CD4-positive, alpha-beta T cell (primary cell): ENCODE measurements at regions not wholly inside any gene's neighbourhood (a gene's known extent, or its start where the extent isn't known, plus 50 kb on each side); places are given as distances from the start of the nearest gene placed in this dataset.
"Not testable (repeated sequence)": the region's sequence is repeated elsewhere in the genome, so short reads cannot be mapped to it uniquely, and the experiment has no call there.

Experiments used
- ATAC-seq: fragments of 200-7000 bp; cut with Tn5 transposase; one replicate; pipeline ENCODE4 v1.10.0; 2022; ENCODE audit warnings: mild to moderate bottlenecking; ENCODE audit not compliant: poor library complexity
- CTCF ChIA-PET: fragments of 350-600 bp; sonication (Branson Sonifier 250); formaldehyde crosslinking; loops from one replicate; lab custom pipeline; 2021; ENCODE audit warnings: antibody characterized with exemption, inconsistent platforms; lab: Charles Lee
- POLR2A ChIA-PET: fragments of 350-600 bp; sonication (Branson Sonifier 250); formaldehyde crosslinking; loops from one replicate; lab custom pipeline; 2021; ENCODE audit warnings: antibody characterized with exemption, inconsistent platforms; lab: Charles Lee
- DNase-seq, 14 experiments: peaks; one replicate each; pipeline ENCODE4 v3.0.0-alpha.2; 2013 to 2020; ENCODE audit warnings: mixed read lengths in 2 of 14
- H3K27ac ChIP-seq, 2 donors: one replicate each; pipeline versions ENCODE4 v1.5.1 to v1.7.0; 2013; ENCODE audit warnings: low read length in 2 of 2, low read depth in 1 of 2, mild to moderate bottlenecking in 1 of 2
- H3K27me3 ChIP-seq, 2 experiments: 1 replicate in 1 of 2; 2 replicates in 1 of 2; pipeline versions ENCODE4 v1.6.1 to v1.7.0; 2013; ENCODE audit warnings: low read length in 2 of 2, control low read depth in 1 of 2, mild to moderate bottlenecking in 1 of 2, moderate library complexity in 1 of 2; ENCODE audit not compliant: insufficient read depth in 2 of 2, control insufficient read depth in 1 of 2
- H3K36me3 ChIP-seq: one replicate; pipeline ENCODE4 v1.6.1; 2013; ENCODE audit warnings: low read length, control low read depth; ENCODE audit not compliant: insufficient read depth
- H3K4me1 ChIP-seq: one replicate; pipeline ENCODE4 v1.6.1; 2013; ENCODE audit warnings: low read length, control low read depth; ENCODE audit not compliant: insufficient read depth
- H3K4me3 ChIP-seq: one replicate; pipeline ENCODE4 v1.5.1; 2013; ENCODE audit warnings: mild to moderate bottlenecking, low read length, moderate library complexity
- H3K9me3 ChIP-seq, 2 experiments: 1 replicate in 1 of 2; 2 replicates in 1 of 2; pipeline versions ENCODE4 v1.6.1 to v1.7.0; 2013; ENCODE audit warnings: low read length in 2 of 2, mild to moderate bottlenecking in 2 of 2, control low read depth in 1 of 2, moderate library complexity in 1 of 2; ENCODE audit not compliant: control insufficient read depth in 1 of 2, insufficient read depth in 1 of 2
- H3K27ac Mint-ChIP-seq: one replicate; pipeline ENCODE4 v1.8.0; 2020; ENCODE audit warnings: mixed read lengths
- H3K27me3 Mint-ChIP-seq: one replicate; pipeline ENCODE4 v1.8.0; 2021; ENCODE audit warnings: mixed read lengths
- H3K36me3 Mint-ChIP-seq: one replicate; pipeline ENCODE4 v1.8.0; 2021; ENCODE audit warnings: low read depth, mixed read lengths
- H3K4me1 Mint-ChIP-seq: one replicate; pipeline ENCODE4 v1.8.0; 2021; ENCODE audit warnings: low read depth, mixed read lengths
- H3K4me3 Mint-ChIP-seq: one replicate; pipeline ENCODE4 v1.8.0; 2020; ENCODE audit warnings: mild to moderate bottlenecking, mixed read lengths
- H3K9me3 Mint-ChIP-seq: one replicate; pipeline ENCODE4 v1.8.0; 2020; ENCODE audit warnings: mixed read lengths
- intact Hi-C, 2 experiments: fragments of 100-400 bp; cut with DNase I in 1 of 2; cut with micrococcal nuclease in 1 of 2; formaldehyde crosslinking; loops; one replicate each; pipeline versions ENCODE4 v1.15.1 to v1.9.0; 2023 to 2025; cut with DNase I, micrococcal nuclease
- TF ChIP-seq, protein P1 (sequence below): fragments of 200-600 bp; IDR thresholded peaks from one replicate; pipeline ENCODE4 v1.8.0; 2022; ENCODE audit warnings: antibody characterized with exemption, mild to moderate bottlenecking

GRCh38 chr7:121681700-121682099, 191.3 kb upstream of the PTPRZ1 start:
- TF ChIP-seq, protein P1, sequence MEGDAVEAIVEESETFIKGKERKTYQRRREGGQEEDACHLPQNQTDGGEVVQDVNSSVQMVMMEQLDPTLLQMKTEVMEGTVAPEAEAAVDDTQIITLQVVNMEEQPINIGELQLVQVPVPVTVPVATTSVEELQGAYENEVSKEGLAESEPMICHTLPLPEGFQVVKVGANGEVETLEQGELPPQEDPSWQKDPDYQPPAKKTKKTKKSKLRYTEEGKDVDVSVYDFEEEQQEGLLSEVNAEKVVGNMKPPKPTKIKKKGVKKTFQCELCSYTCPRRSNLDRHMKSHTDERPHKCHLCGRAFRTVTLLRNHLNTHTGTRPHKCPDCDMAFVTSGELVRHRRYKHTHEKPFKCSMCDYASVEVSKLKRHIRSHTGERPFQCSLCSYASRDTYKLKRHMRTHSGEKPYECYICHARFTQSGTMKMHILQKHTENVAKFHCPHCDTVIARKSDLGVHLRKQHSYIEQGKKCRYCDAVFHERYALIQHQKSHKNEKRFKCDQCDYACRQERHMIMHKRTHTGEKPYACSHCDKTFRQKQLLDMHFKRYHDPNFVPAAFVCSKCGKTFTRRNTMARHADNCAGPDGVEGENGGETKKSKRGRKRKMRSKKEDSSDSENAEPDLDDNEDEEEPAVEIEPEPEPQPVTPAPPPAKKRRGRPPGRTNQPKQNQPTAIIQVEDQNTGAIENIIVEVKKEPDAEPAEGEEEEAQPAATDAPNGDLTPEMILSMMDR = no peak
- CTCF ChIA-PET = no interaction called here
- H3K9me3 Mint-ChIP-seq = no peaks in the 10 kb centered on the region

GRCh38 chr7:121676168-121676567, 196.8 kb upstream of the PTPRZ1 start:
- H3K36me3 ChIP-seq = no peaks in the 10 kb centered on the region
- Mint-ChIP-seq H3K4me3 (no peak overlapping the region), H3K27me3 (no peaks in the 10 kb centered on the region), H3K4me1 (no peaks in the 10 kb centered on the region), H3K36me3 (no peaks in the 10 kb centered on the region), H3K9me3 (peaks cover 2% of the 10 kb centered on the region), H3K27ac (no peak overlapping the region)
- intact Hi-C loops = no loop called here
- ATAC-seq (no peak), DNase-seq (no peak)
- no peak overlapping the region for H3K27ac ChIP-seq
- TF ChIP-seq, protein P1 = no peak
- no peak overlapping the region for H3K4me3 ChIP-seq
- no peaks in the 10 kb centered on the region for H3K9me3 ChIP-seq
- ChIA-PET CTCF (no interaction called here), POLR2A (no interaction called here)
- no peaks in the 10 kb centered on the region for H3K4me1 ChIP-seq
- no peaks in the 10 kb centered on the region for H3K27me3 ChIP-seq

More at GRCh38 chr7:121681700-121682099, 191.3 kb upstream of the PTPRZ1 start:
- intact Hi-C loops = no loop called here
- DNase-seq (no peak), ATAC-seq (no peak)
- no peaks in the 10 kb centered on the region for H3K4me1 Mint-ChIP-seq
- no peak overlapping the region for H3K27ac ChIP-seq
- no peaks in the 10 kb centered on the region for H3K36me3 ChIP-seq
- H3K36me3 Mint-ChIP-seq = no peaks in the 10 kb centered on the region
- no peaks in the 10 kb centered on the region for H3K4me1 ChIP-seq
- H3K9me3 ChIP-seq = no peaks in the 10 kb centered on the region
- POLR2A ChIA-PET = no interaction called here
- H3K27ac Mint-ChIP-seq = no peak overlapping the region
- H3K27me3 ChIP-seq = no peaks in the 10 kb centered on the region
- H3K4me3 Mint-ChIP-seq = no peak overlapping the region
- H3K4me3 ChIP-seq = no peak overlapping the region
- no peaks in the 10 kb centered on the region for H3K27me3 Mint-ChIP-seq

DNA sequence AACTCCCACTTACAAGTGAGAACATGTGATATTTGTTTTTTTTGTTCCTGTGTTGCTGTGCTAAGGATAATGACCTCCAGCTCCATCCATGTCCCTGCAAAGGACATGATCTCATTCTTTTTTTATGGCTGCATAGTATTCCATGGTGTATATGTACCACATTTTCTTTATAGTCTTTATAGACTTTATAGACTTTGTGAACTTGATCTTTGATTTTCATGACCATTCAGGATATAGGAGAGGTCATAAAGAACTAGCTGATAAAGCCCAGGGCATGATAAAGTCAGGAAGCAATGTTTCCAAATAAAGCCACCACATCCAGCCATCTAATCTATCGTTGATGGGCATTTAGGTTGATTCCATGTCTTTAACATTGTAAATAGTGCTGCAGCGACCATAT, 198.5 kb upstream of the PTPRZ1 start:
- H3K4me3 ChIP-seq, intact Hi-C loops, POLR2A ChIA-PET, DNase-seq, H3K36me3 ChIP-seq, ATAC-seq, H3K27me3 ChIP-seq, H3K9me3 Mint-ChIP-seq, CTCF ChIA-PET, H3K27ac Mint-ChIP-seq, H3K36me3 Mint-ChIP-seq, H3K27ac ChIP-seq, H3K4me1 ChIP-seq, H3K9me3 ChIP-seq, H3K27me3 Mint-ChIP-seq, H3K4me1 Mint-ChIP-seq, H3K4me3 Mint-ChIP-seq: not testable (repeated sequence)

GRCh38 chr7:121669144-121669543, 203.8 kb upstream of the PTPRZ1 start:
- peaks cover 2% of the 10 kb centered on the region for H3K9me3 Mint-ChIP-seq
- H3K9me3 ChIP-seq = no peaks in the 10 kb centered on the region
- no peak overlapping the region for H3K27ac ChIP-seq
- H3K27me3 ChIP-seq = no peaks in the 10 kb centered on the region
- no peak overlapping the region for H3K4me3 Mint-ChIP-seq
- H3K4me3 ChIP-seq = no peak overlapping the region
- DNase-seq (no peak), ATAC-seq (no peak)
- POLR2A ChIA-PET = no interaction called here
- H3K4me1 ChIP-seq = no peaks in the 10 kb centered on the region
- no peak overlapping the region for H3K27ac Mint-ChIP-seq
- H3K36me3 ChIP-seq = no peaks in the 10 kb centered on the region
- no peaks in the 10 kb centered on the region for H3K27me3 Mint-ChIP-seq
- CTCF ChIA-PET = no interaction called here
- no peaks in the 10 kb centered on the region for H3K36me3 Mint-ChIP-seq
- intact Hi-C loops = no loop called here
- H3K4me1 Mint-ChIP-seq = no peaks in the 10 kb centered on the region
- TF ChIP-seq, protein P1 = no peak
